ENCODE measurements at regions not wholly inside any gene's neighbourhood (a gene's known extent, or its start where the extent isn't known, plus 50 kb on each side); places are given as distances from the start of the nearest gene placed in this dataset.

GRCh38 chr16:9594946-9595345 lies 503.5 kb downstream of the HAPSTR1 start:
- TF ChIP-seq CTCF (IDR thresholded peaks at IDR 0.05; ENCODE audit: borderline replicate concordance, extremely low read depth, low read length, poor library complexity, severe bottlenecking) (no peak), EZH2 (IDR thresholded peaks at IDR 0.05; ENCODE audit: borderline replicate concordance, low read depth, low read length, severe bottlenecking) (no peak)
- no peak overlapping the region for H3K27ac ChIP-seq (ENCODE audit: low read length)
- H3K79me2 ChIP-seq (ENCODE audit: insufficient read depth, low read length): no peaks in the 10 kb centered on the region
- no peaks in the 10 kb centered on the region for H4K20me1 ChIP-seq (ENCODE audit: insufficient read depth, low read length)
- no peak for ATAC-seq (ENCODE audit: insufficient read depth, low read depth)
- H3K4me2 ChIP-seq (ENCODE audit: insufficient read depth, low read length): no peak overlapping the region
- no peaks in the 10 kb centered on the region for H3K9me3 ChIP-seq (ENCODE audit: insufficient read depth, low read length, severe bottlenecking)
- no peak overlapping the region for H2AFZ ChIP-seq (ENCODE audit: low read depth, low read length)
- no peaks in the 10 kb centered on the region for H3K36me3 ChIP-seq (ENCODE audit: insufficient read depth, low read length)
- H3K4me3 ChIP-seq (ENCODE audit: low read depth in 1 of 2, low read length in 2 of 2): no peak overlapping the region
- H3K27me3 ChIP-seq (ENCODE audit: insufficient read depth, low read length, poor library complexity): no peaks in the 10 kb centered on the region
- H3K9ac ChIP-seq (ENCODE audit: low read depth, low read length): no peak overlapping the region
- H3K4me1 ChIP-seq (ENCODE audit: insufficient read depth, low read length): no peaks in the 10 kb centered on the region
- no peak for DNase-seq

- Histone ChIP-seq H3K36me3 (ENCODE audit: insufficient read depth, low read length) (no peaks in the 10 kb centered on the region), H3K27me3 (ENCODE audit: insufficient read depth, low read length, poor library complexity) (no peaks in the 10 kb centered on the region), H3K4me3 (ENCODE audit: low read depth in 1 of 2, low read length in 2 of 2) (no peak overlapping the region), H2AFZ (ENCODE audit: low read depth, low read length) (no peak overlapping the region), H4K20me1 (ENCODE audit: insufficient read depth, low read length) (no peaks in the 10 kb centered on the region), H3K79me2 (ENCODE audit: insufficient read depth, low read length) (no peaks in the 10 kb centered on the region), H3K9ac (ENCODE audit: low read depth, low read length) (no peak overlapping the region), H3K4me1 (ENCODE audit: insufficient read depth, low read length) (no peaks in the 10 kb centered on the region), H3K4me2 (ENCODE audit: insufficient read depth, low read length) (no peak overlapping the region), H3K9me3 (ENCODE audit: insufficient read depth, low read length, severe bottlenecking) (no peaks in the 10 kb centered on the region), H3K27ac (ENCODE audit: low read length) (no peak overlapping the region)
- no peak for ATAC-seq (ENCODE audit: insufficient read depth, low read depth)
- TF ChIP-seq CTCF (IDR thresholded peaks at IDR 0.05; ENCODE audit: borderline replicate concordance, extremely low read depth, low read length, poor library complexity, severe bottlenecking) (no peak), EZH2 (IDR thresholded peaks at IDR 0.05; ENCODE audit: borderline replicate concordance, low read depth, low read length, severe bottlenecking) (no peak)
- DNase-seq: no peak
Observed at GRCh38 chr16:9595393-9595792, 503.9 kb downstream of the HAPSTR1 start.

DNA sequence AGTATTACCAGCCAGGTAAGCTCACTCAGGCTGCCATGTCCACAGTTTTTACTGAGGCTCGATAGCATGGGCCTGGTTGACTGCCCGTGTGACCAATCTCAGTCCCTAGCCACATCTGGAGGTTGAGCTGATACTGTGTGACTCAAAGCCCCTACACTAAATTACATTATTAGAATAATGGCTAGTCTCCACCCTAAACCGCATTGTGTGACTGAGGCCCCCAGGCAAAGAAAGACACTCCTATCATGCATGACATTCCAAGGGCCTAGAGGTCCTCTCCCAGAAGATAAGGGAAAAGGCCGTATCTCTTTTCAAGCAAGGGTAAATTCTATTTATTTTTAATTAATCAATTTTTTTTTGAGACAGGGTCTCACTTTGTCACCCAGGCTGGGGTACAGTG lies 505.3 kb downstream of the HAPSTR1 start:
- Histone ChIP-seq H3K79me2 (ENCODE audit: insufficient read depth, low read length) (no peaks in the 10 kb centered on the region), H3K27ac (ENCODE audit: low read length) (no peak overlapping the region), H4K20me1 (ENCODE audit: insufficient read depth, low read length) (no peaks in the 10 kb centered on the region), H3K4me2 (ENCODE audit: insufficient read depth, low read length) (no peak overlapping the region), H3K4me1 (ENCODE audit: insufficient read depth, low read length) (no peaks in the 10 kb centered on the region), H3K36me3 (ENCODE audit: insufficient read depth, low read length) (no peaks in the 10 kb centered on the region), H3K27me3 (ENCODE audit: insufficient read depth, low read length, poor library complexity) (no peaks in the 10 kb centered on the region), H3K9me3 (ENCODE audit: insufficient read depth, low read length, severe bottlenecking) (no peaks in the 10 kb centered on the region), H3K4me3 (ENCODE audit: low read depth in 1 of 2, low read length in 2 of 2) (no peak overlapping the region), H2AFZ (ENCODE audit: low read depth, low read length) (no peak overlapping the region), H3K9ac (ENCODE audit: low read depth, low read length) (no peak overlapping the region)
- TF ChIP-seq EZH2 (IDR thresholded peaks at IDR 0.05; ENCODE audit: borderline replicate concordance, low read depth, low read length, severe bottlenecking): no peak
- no peak for TF ChIP-seq CTCF (IDR thresholded peaks at IDR 0.05; ENCODE audit: borderline replicate concordance, extremely low read depth, low read length, poor library complexity, severe bottlenecking)
- DNase-seq (no peak), ATAC-seq (ENCODE audit: insufficient read depth, low read depth) (no peak)

Data from DND-41 (cell line).